ENCODE measurements at regions not wholly inside any gene's neighbourhood (a gene's known extent, or its start where the extent isn't known, plus 50 kb on each side); places are given as distances from the start of the nearest gene placed in this dataset.

GRCh38 chr10:47195274-47195885 is 104.6 kb upstream of the GDF10 start:
- TF ChIP-seq POLR2A (IDR thresholded peaks at IDR 0.05) (no peak), CTCF (IDR thresholded peaks at IDR 0.05) (no peak)
- Histone ChIP-seq H3K4me1 (no peaks in the 10 kb centered on the region), H3K27me3 (no peaks in the 10 kb centered on the region), H3K36me3 (ENCODE audit: low read depth, missing control alignments) (no peaks in the 10 kb centered on the region), H3K27ac (no peak overlapping the region), H3K9me3 (no peaks in the 10 kb centered on the region), H3K4me3 (no peak overlapping the region)
- WGBS, 2 donors, result 88% methylated on average over 15 of the region's 15 CpGs
- intact Hi-C loops (cut with DNase I; ENCODE audit: low total_unique reads), result no loop called here
- no peak for DNase-seq

- H3K27me3 ChIP-seq, result no peaks in the 10 kb centered on the region
- DNase-seq, result no peak
- intact Hi-C loops (cut with DNase I; ENCODE audit: low total_unique reads), result no loop called here
- no peak overlapping the region for H3K27ac ChIP-seq
- no peak for TF ChIP-seq POLR2A (IDR thresholded peaks at IDR 0.05)
- no peak overlapping the region for H3K4me3 ChIP-seq
- no peaks in the 10 kb centered on the region for H3K9me3 ChIP-seq
- WGBS, 2 donors, result 93 to 98% methylated on average over 4 to 8 of the region's 8 CpGs
- H3K4me1 ChIP-seq, result no peaks in the 10 kb centered on the region
- H3K36me3 ChIP-seq (ENCODE audit: low read depth, missing control alignments), result no peaks in the 10 kb centered on the region
These were observed 103.3 kb upstream of the GDF10 start for GRCh38 chr10:47196691-47197090.

- H3K27ac ChIP-seq, result no peak overlapping the region
- H3K36me3 ChIP-seq (ENCODE audit: low read depth, missing control alignments), result no peaks in the 10 kb centered on the region
- H3K4me1 ChIP-seq, result no peaks in the 10 kb centered on the region
- no peaks in the 10 kb centered on the region for H3K9me3 ChIP-seq
- intact Hi-C loops (cut with DNase I; ENCODE audit: low total_unique reads), result no loop called here
- H3K27me3 ChIP-seq, result no peaks in the 10 kb centered on the region
- no peak for TF ChIP-seq CTCF (IDR thresholded peaks at IDR 0.05)
- no peak for TF ChIP-seq POLR2A (IDR thresholded peaks at IDR 0.05)
- 89 to 92% methylated on average over 1 to 4 of the region's 4 CpGs for WGBS, 2 donors
- no peak overlapping the region for H3K4me3 ChIP-seq
- no peak for DNase-seq
These were observed 101.8 kb upstream of the GDF10 start for GRCh38 chr10:47198221-47198620.

- Histone ChIP-seq H3K9me3 (no peaks in the 10 kb centered on the region), H3K4me3 (no peak overlapping the region), H3K36me3 (ENCODE audit: low read depth, missing control alignments) (no peaks in the 10 kb centered on the region), H3K4me1 (no peaks in the 10 kb centered on the region), H3K27me3 (no peaks in the 10 kb centered on the region), H3K27ac (no peak overlapping the region)
- TF ChIP-seq POLR2A (IDR thresholded peaks at IDR 0.05) (no peak), CTCF (IDR thresholded peaks at IDR 0.05) (no peak)
- WGBS, 2 donors, result 84 to 98% methylated on average over 2 of the region's 2 CpGs
- intact Hi-C loops (cut with DNase I; ENCODE audit: low total_unique reads), result no loop called here
- DNase-seq, result no peak
These were observed 94.8 kb upstream of the GDF10 start for GRCh38 chr10:47205192-47205591.

- no peaks in the 10 kb centered on the region for H3K27me3 ChIP-seq
- H3K27ac ChIP-seq, result no peak overlapping the region
- H3K9me3 ChIP-seq, result no peaks in the 10 kb centered on the region
- intact Hi-C loops (cut with DNase I; ENCODE audit: low total_unique reads), result no loop called here
- H3K4me1 ChIP-seq, result no peaks in the 10 kb centered on the region
- TF ChIP-seq CTCF (IDR thresholded peaks at IDR 0.05), result no peak
- TF ChIP-seq POLR2A (IDR thresholded peaks at IDR 0.05), result no peak
- 75 to 76% methylated on average over 3 of the region's 3 CpGs for WGBS, 2 donors
- no peak overlapping the region for H3K4me3 ChIP-seq
- H3K36me3 ChIP-seq (ENCODE audit: low read depth, missing control alignments), result no peaks in the 10 kb centered on the region
- DNase-seq, result no peak
These were observed 93.3 kb upstream of the GDF10 start for GRCh38 chr10:47206449-47207280.
